GM10266 (cell line): ENCODE measurements at regions not wholly inside any gene's neighbourhood (a gene's known extent, or its start where the extent isn't known, plus 50 kb on each side); places are given as distances from the start of the nearest gene placed in this dataset.
"Not testable (repeated sequence)": the region's sequence is repeated elsewhere in the genome, so short reads cannot be mapped to it uniquely, and the experiment has no call there.

ENCODE experiments used
- DNase-seq: peaks from one replicate; pipeline ENCODE4 v3.0.0; 2012; ENCODE audit errors: extremely low spot score
- CTCF ChIP-seq: IDR thresholded peaks from 2 replicates; pipeline ENCODE4 v1.5.1; 2012; ENCODE audit warnings: mild to moderate bottlenecking, low read depth; ENCODE audit not compliant: control insufficient read depth, insufficient read depth; ENCODE audit errors: missing control alignments

DNA sequence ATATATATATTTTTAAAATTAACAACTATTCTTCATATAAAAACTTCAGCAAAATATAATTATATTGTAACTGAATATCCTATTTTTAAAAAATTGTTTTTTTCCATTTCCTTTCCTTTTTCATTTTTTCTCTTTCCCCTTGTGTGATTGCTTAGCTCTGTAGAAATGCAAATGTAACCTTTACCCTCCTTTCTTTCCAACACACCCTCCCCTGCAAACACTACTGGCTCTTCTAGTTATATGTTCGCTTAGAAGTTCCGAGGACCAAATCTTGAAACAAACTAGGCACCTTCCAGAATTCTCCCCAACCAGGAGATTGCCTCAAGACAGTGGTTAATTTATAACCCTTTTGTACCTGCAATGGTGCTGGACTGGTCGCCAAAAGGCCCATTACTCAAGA lies 1980.0 kb upstream of the CDH6 start:
- no peak for TF ChIP-seq CTCF

DNA sequence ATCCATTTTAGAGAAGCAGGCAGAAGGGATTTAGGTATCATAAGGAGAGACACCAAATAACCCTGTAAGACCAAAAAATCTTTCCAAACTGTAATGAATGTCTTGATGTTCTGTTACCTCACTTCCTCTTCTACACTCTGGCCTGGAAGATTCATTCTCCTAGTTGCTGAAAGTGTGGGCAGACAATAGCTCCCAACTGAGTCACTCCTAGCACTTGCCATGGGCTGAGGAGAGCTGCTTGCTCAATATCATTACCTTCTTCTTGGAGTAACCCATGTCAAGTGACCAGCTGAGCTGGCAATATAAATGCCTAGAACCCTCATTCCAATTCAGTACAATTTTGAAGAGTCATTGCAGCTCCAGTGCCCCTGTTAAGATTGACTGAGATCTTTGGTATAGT lies 1985.5 kb upstream of the CDH6 start:
- no peak for DNase-seq
- TF ChIP-seq CTCF, result no peak

More for the DNA sequence above, 1980.0 kb upstream of the CDH6 start:
- DNase-seq, result no peak

DNA sequence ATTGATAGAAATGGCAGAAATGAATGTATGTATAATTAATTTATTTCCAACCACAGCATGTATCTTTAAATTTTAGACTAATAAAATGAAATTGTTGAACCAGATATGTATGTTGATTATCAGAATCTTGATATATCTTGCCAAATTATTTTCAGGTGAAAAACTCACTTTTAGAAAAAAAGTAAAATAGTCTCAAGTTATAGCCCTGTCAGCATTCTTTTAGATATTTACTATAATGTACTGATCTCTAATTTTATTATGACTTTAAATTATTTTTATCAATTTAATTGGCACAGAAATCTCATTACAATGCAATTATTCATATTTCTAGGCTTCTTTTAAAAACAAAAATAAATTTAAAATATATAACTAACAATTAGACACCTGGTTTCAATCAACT lies 1990.4 kb upstream of the CDH6 start:
- no peak for DNase-seq
- no peak for TF ChIP-seq CTCF

GRCh38 chr5:29197631-29198454 lies 1995.6 kb upstream of the CDH6 start:
- no peak for TF ChIP-seq CTCF
- DNase-seq, result no peak

DNA sequence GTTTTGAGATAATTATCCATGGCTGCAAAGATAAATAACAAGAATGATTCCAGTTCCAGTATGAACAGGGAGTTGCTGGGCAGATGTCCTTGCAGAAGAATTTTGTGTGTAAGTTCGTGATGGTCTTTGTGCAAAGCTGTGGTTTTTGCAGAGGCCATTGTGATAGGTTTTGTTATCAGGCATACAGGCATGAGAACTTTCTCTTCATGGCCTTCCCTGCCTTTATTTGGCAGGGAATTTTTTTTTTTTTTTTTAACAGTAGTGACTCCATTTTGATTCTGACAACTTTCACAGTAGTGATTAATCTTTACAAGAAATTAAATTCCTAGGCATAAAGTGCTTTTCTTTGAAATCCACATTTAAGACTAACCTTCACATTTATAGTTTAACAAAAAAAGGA lies 1999.5 kb upstream of the CDH6 start:
- no peak for DNase-seq
- no peak for TF ChIP-seq CTCF

DNA sequence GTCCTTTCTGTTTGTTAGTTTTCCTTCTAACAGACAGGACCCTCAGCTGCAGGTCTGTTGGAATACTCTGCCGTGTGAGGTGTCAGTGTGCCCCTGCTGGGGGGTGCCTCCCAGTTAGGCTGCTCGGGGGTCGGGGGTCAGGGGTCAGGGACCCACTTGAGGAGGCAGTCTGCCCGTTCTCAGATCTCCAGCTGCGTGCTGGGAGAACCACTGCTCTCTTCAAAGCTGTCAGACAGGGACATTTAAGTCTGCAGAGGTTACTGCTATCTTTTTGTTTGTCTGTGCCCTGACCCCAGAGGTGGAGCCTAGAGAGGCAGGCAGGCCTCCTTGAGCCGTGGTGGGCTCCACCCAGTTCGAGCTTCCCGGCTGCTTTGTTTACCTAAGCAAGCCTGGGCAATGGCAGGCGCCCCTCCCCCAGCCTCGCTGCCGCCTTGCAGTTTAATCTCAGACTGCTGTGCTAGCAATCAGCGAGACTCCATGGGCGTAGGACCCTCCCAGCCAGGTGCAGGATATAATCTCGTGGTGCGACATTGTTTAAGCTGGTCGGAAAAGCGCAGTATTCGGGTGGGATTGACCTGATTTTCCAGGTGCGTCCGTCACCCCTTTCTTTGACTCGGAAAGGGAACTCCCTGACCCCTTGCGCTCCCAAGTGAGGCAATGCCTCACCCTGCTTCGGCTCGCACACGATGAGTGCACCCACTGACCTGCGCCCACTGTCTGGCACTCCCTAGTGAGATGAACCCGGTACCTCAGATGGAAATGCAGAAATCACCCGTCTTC lies 2002.0 kb upstream of the CDH6 start:
- not testable (repeated sequence) for DNase-seq

DNA sequence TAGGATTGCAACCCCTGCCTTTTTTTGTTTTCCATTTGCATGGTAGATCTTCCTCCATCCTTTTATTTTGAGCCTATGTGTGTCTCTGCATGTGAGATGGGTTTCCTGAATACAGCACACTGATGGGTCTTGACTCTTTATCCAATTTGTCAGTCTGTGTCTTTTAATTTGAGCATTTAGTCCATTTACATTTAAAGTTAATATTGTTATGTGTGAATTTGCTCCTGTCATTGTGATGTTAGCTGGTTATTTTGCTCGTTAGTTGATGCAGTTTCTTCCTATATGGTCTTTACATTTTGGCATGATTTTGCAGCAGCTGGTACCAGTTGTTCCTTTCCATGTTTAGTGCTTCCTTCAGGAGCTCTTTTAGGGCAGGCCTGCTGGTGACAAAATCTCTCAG lies 2003.1 kb upstream of the CDH6 start:
- not testable (repeated sequence) for DNase-seq

- not testable (repeated sequence) for DNase-seq
Observed at GRCh38 chr5:29186380-29186779, 2007.1 kb upstream of the CDH6 start.

- no peak for TF ChIP-seq CTCF
- no peak for DNase-seq
Observed at GRCh38 chr5:29185558-29185957, 2007.9 kb upstream of the CDH6 start.
